Bronchial epithelial cell (primary cell): ENCODE measurements at regions not wholly inside any gene's neighbourhood (a gene's known extent, or its start where the extent isn't known, plus 50 kb on each side); places are given as distances from the start of the nearest gene placed in this dataset.

Source experiments
- DNase-seq: peaks from one replicate; pipeline ENCODE4 v3.0.0-alpha.2; 2010; ENCODE audit warnings: low read depth
- FAIRE-seq: peaks from 2 replicates; lab custom pipeline; 2011; peaks lifted over from hg19 to GRCh38; lab: Jason Lieb, UNC
- H3K27me3 ChIP-seq: 2 replicates; pipeline ENCODE4 v1.5.1; 2011; ENCODE audit warnings: low read length; ENCODE audit not compliant: control insufficient read depth, insufficient read depth
- H3K36me3 ChIP-seq: 2 replicates; pipeline ENCODE4 v1.5.1; 2011; ENCODE audit warnings: low read length; ENCODE audit not compliant: control insufficient read depth, insufficient read depth
- H3K4me3 ChIP-seq: 2 replicates; pipeline ENCODE4 v1.5.1; 2011; ENCODE audit warnings: mild to moderate bottlenecking, low read depth, low read length, control low read depth
- CTCF ChIP-seq: IDR thresholded peaks from 2 replicates; pipeline ENCODE4 v1.5.1; 2011; ENCODE audit warnings: mild to moderate bottlenecking, moderate library complexity, low read length, control low read depth, inconsistent platforms; ENCODE audit not compliant: insufficient read depth, severe bottlenecking

- Histone ChIP-seq H3K27me3 (no peaks in the 10 kb centered on the region), H3K4me3 (no peak overlapping the region), H3K36me3 (no peaks in the 10 kb centered on the region)
- DNase-seq (no peak), FAIRE-seq (no peak)
- no peak for TF ChIP-seq CTCF
Observed at GRCh38 chr6:115612216-115612615, 448.5 kb downstream of the FRK start.

- DNase-seq (no peak), FAIRE-seq (no peak)
- no peaks in the 10 kb centered on the region for H3K36me3 ChIP-seq
- TF ChIP-seq CTCF: no peak
- H3K4me3 ChIP-seq: no peak overlapping the region
- no peaks in the 10 kb centered on the region for H3K27me3 ChIP-seq
Observed at GRCh38 chr6:115610696-115611095, 450.0 kb downstream of the FRK start.

GRCh38 chr6:115609111-115609510 is 451.6 kb downstream of the FRK start:
- TF ChIP-seq CTCF: no peak
- no peak for FAIRE-seq
- Histone ChIP-seq H3K36me3 (no peaks in the 10 kb centered on the region), H3K27me3 (no peaks in the 10 kb centered on the region), H3K4me3 (no peak overlapping the region)
- no peak for DNase-seq

- Histone ChIP-seq H3K4me3 (no peak overlapping the region), H3K27me3 (no peaks in the 10 kb centered on the region), H3K36me3 (no peaks in the 10 kb centered on the region)
- no peak for FAIRE-seq
- no peak for DNase-seq
- no peak for TF ChIP-seq CTCF
Observed at GRCh38 chr6:115602466-115602865, 458.2 kb downstream of the FRK start.

- Histone ChIP-seq H3K36me3 (no peaks in the 10 kb centered on the region), H3K27me3 (no peaks in the 10 kb centered on the region), H3K4me3 (no peak overlapping the region)
- FAIRE-seq: no peak
- TF ChIP-seq CTCF: no peak
- DNase-seq: no peak
Observed at GRCh38 chr6:115601509-115601908, 459.2 kb downstream of the FRK start.

- H3K27me3 ChIP-seq: no peaks in the 10 kb centered on the region
- no peaks in the 10 kb centered on the region for H3K36me3 ChIP-seq
- no peak for FAIRE-seq
- no peak for TF ChIP-seq CTCF
- no peak for DNase-seq
- no peak overlapping the region for H3K4me3 ChIP-seq
Observed at GRCh38 chr6:115601064-115601463, 459.6 kb downstream of the FRK start.
